HEK293 (cell line): ENCODE measurements at regions not wholly inside any gene's neighbourhood (a gene's known extent, or its start where the extent isn't known, plus 50 kb on each side); places are given as distances from the start of the nearest gene placed in this dataset.

Experiments used
- CTCF ChIA-PET: fragments of 350-600 bp; formaldehyde crosslinking; extraction: SDS; loops from one replicate; lab custom pipeline; 2021; ENCODE audit warnings: antibody characterized with exemption; lab: Yijun Ruan, JAX
- POLR2A ChIA-PET: fragments of 300-600 bp; formaldehyde crosslinking; extraction: SDS; loops from one replicate; lab custom pipeline; 2020; ENCODE audit warnings: antibody characterized with exemption, inconsistent platforms; lab: Yijun Ruan, JAX
- H3K27ac ChIP-seq: fragments of 200-500 bp; sonication (Bioruptor generic); 2 replicates; pipeline ENCODE4 v1.5.1; 2014; ENCODE audit warnings: low read depth, low read length, control low read depth, inconsistent platforms; ENCODE audit errors: extremely low read depth
- H3K36me3 ChIP-seq, 2 experiments: fragments of 200-500 bp in 1 of 2; sonication (Bioruptor generic) in 1 of 2; 1 replicate in 1 of 2; 2 replicates in 1 of 2; pipeline ENCODE4 v1.5.1; 2014 to 2017; ENCODE audit warnings: inconsistent platforms in 2 of 2, low read length in 2 of 2; ENCODE audit not compliant: control insufficient read depth in 2 of 2, insufficient read depth in 1 of 2
- H3K4me1 ChIP-seq: fragments of 200-500 bp; sonication (Bioruptor generic); 2 replicates; pipeline ENCODE4 v1.5.1; 2014; ENCODE audit warnings: mild to moderate bottlenecking, low read length, inconsistent platforms; ENCODE audit not compliant: control insufficient read depth, insufficient read depth
- H3K4me3 ChIP-seq: 2 replicates; pipeline ENCODE4 v1.5.1; 2011; ENCODE audit warnings: low read depth, mild to moderate bottlenecking, control low read depth, low read length, moderate library complexity
- H3K9me3 ChIP-seq: fragments of 200-500 bp; sonication (Bioruptor generic); 2 replicates; pipeline ENCODE4 v1.5.1; 2014; ENCODE audit warnings: low read depth, low read length, inconsistent platforms; ENCODE audit not compliant: control insufficient read depth, insufficient read depth
- INSM2 ChIP-seq: fragments of 450-650 bp; formaldehyde crosslinking; IDR thresholded peaks from 2 replicates; pipeline ENCODE4 v1.5.1; 2016; ENCODE audit warnings: missing biosample characterization, missing genetic modification characterization
- OVOL3 ChIP-seq: fragments of 450-650 bp; formaldehyde crosslinking; IDR thresholded peaks from 2 replicates; pipeline ENCODE4 v1.5.1; 2016; ENCODE audit warnings: missing biosample characterization, missing genetic modification characterization
- PATZ1 ChIP-seq: fragments of 450-650 bp; formaldehyde crosslinking; IDR thresholded peaks from 2 replicates; pipeline ENCODE4 v1.5.1; 2016; ENCODE audit warnings: missing biosample characterization, missing genetic modification characterization
- RBAK ChIP-seq: fragments of 450-650 bp; formaldehyde crosslinking; IDR thresholded peaks from 2 replicates; pipeline ENCODE4 v1.5.1; 2016; ENCODE audit warnings: missing biosample characterization, missing genetic modification characterization
- REST ChIP-seq: fragments of 450-650 bp; formaldehyde crosslinking; IDR thresholded peaks from 2 replicates; pipeline ENCODE4 v1.5.1; 2016; ENCODE audit warnings: missing biosample characterization, missing genetic modification characterization
- ZBTB11 ChIP-seq: fragments of 450-650 bp; formaldehyde crosslinking; conservative IDR thresholded peaks from 2 replicates; pipeline ENCODE4 v1.5.1; 2016; ENCODE audit warnings: low read depth, missing biosample characterization, missing genetic modification characterization
- ZBTB20 ChIP-seq: fragments of 450-650 bp; formaldehyde crosslinking; IDR thresholded peaks from 2 replicates; pipeline ENCODE4 v1.5.1; 2016; ENCODE audit warnings: missing biosample characterization, missing genetic modification characterization
- ZNF114 ChIP-seq: fragments of 450-650 bp; formaldehyde crosslinking; IDR thresholded peaks from 2 replicates; pipeline ENCODE4 v1.5.0; 2017; ENCODE audit warnings: missing biosample characterization, missing genetic modification characterization
- ZNF133 ChIP-seq: fragments of 450-650 bp; formaldehyde crosslinking; IDR thresholded peaks from 2 replicates; pipeline ENCODE4 v1.5.1; 2016; ENCODE audit warnings: missing biosample characterization, missing genetic modification characterization
- ZNF174 ChIP-seq: fragments of 450-650 bp; formaldehyde crosslinking; IDR thresholded peaks from 2 replicates; pipeline ENCODE4 v1.5.0; 2017; ENCODE audit warnings: missing biosample characterization, mild to moderate bottlenecking, missing genetic modification characterization
- ZNF19 ChIP-seq: fragments of 450-650 bp; formaldehyde crosslinking; IDR thresholded peaks from 2 replicates; pipeline ENCODE4; 2016; ENCODE audit warnings: missing biosample characterization, missing genetic modification characterization, low read depth
- ZNF391 ChIP-seq: fragments of 450-650 bp; formaldehyde crosslinking; IDR thresholded peaks from 2 replicates; pipeline ENCODE4 v1.5.1; 2016; ENCODE audit warnings: low read depth, missing biosample characterization, missing genetic modification characterization, borderline replicate concordance
- ZNF660 ChIP-seq: fragments of 450-650 bp; IDR thresholded peaks from 2 replicates; pipeline ENCODE4 v1.5.1; 2018; ENCODE audit warnings: missing biosample characterization, mild to moderate bottlenecking, missing genetic modification characterization
- TF ChIP-seq, protein P1 (sequence below): IDR thresholded peaks from 2 replicates; pipeline ENCODE4 v1.6.1; 2011; ENCODE audit warnings: mild to moderate bottlenecking, low read depth, low read length, borderline replicate concordance
- TF ChIP-seq, protein P2 (sequence below): fragments of 450-650 bp; formaldehyde crosslinking; IDR thresholded peaks from 2 replicates; pipeline ENCODE4 v1.5.1; 2016; ENCODE audit warnings: missing biosample characterization, missing genetic modification characterization
- TF ChIP-seq, protein P3 (sequence below): fragments of 450-650 bp; formaldehyde crosslinking; IDR thresholded peaks from 2 replicates; pipeline ENCODE4 v1.5.1; 2016; ENCODE audit warnings: missing biosample characterization, missing genetic modification characterization

DNA sequence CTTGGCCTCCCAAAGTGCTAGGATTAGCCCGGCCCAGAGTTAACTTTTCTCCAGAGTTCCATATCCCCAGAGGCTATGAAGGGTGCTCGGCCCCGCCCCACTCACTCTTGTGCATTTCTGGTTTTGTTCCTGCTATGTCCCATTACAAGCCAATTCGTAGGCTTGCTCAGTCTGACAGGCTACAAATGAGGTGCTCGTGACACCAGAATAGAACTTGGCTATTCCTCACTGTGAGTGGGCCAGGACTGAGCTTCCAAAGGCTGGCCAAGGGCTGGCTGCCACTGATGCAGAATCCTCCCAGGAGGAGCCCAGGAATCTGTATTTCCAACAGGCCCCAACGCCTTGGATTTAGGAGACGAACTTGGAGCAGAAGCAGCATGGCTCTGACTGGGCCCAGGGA lies 282.7 kb upstream of the C2CD4B start:
- 0 out of 2 replicates have a peak, but pooled peaks have one; percentile 33 for TF ChIP-seq ZBTB20 (tag by site-specific recombination)
- TF ChIP-seq, protein P1, sequence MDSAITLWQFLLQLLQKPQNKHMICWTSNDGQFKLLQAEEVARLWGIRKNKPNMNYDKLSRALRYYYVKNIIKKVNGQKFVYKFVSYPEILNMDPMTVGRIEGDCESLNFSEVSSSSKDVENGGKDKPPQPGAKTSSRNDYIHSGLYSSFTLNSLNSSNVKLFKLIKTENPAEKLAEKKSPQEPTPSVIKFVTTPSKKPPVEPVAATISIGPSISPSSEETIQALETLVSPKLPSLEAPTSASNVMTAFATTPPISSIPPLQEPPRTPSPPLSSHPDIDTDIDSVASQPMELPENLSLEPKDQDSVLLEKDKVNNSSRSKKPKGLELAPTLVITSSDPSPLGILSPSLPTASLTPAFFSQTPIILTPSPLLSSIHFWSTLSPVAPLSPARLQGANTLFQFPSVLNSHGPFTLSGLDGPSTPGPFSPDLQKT: no peak
- POLR2A ChIA-PET: no interaction called here
- Histone ChIP-seq H3K27ac (no peak overlapping the region), H3K36me3 (no peaks in the 10 kb centered on the region), H3K9me3 (no peaks in the 10 kb centered on the region), H3K4me3 (no peak overlapping the region), H3K4me1 (no peaks in the 10 kb centered on the region)
- CTCF ChIA-PET: interaction anchor here (0.5 kb wide), 1 partner anchor 202 kb away, joined by 3 read pairs; no protein-coding TSS in a partner anchor

DNA sequence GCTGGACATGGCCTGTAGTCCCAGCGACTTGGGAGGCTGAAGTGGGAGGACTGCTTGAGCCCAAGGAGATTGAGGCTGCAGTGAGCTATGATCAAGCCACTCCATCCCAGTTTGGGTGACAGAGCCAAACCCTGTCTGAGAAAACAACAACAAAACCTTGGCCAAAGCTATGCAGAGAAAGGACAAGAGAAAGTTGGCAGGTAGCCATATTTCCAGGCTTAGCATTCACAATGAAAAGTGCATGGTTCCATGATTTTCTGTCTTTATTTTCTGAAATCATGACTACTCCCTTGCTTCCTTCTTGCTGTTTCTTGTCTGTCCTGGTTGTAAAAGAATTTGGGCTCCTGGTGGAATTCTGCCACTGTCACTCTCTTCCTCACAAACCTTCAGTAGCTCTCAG lies 284.6 kb upstream of the C2CD4B start:
- TF ChIP-seq, protein P2, sequence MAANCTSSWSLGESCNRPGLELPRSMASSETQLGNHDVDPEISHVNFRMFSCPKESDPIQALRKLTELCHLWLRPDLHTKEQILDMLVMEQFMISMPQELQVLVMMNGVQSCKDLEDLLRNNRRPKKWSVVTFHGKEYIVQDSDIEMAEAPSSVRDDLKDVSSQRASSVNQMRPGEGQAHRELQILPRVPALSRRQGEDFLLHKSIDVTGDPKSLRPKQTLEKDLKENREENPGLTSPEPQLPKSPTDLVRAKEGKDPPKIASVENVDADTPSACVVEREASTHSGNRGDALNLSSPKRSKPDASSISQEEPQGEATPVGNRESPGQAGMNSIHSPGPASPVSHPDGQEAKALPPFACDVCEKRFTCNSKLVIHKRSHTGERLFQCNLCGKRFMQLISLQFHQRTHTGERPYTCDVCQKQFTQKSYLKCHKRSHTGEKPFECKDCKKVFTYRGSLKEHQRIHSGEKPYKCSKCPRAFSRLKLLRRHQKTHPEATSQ: no peak
- TF ChIP-seq PATZ1 (no peak), ZNF19 (tag by site-specific recombination) (no peak), RBAK (tag by site-specific recombination) (no peak), OVOL3 (tag by site-specific recombination) (no peak), ZNF174 (tag by site-specific recombination) (no peak), ZNF114 (tag by site-specific recombination) (no peak), ZNF391 (tag by site-specific recombination) (no peak), ZNF660 (tag by site-specific recombination) (no peak), INSM2 (tag by site-specific recombination) (no peak)
- TF ChIP-seq, protein P3, sequence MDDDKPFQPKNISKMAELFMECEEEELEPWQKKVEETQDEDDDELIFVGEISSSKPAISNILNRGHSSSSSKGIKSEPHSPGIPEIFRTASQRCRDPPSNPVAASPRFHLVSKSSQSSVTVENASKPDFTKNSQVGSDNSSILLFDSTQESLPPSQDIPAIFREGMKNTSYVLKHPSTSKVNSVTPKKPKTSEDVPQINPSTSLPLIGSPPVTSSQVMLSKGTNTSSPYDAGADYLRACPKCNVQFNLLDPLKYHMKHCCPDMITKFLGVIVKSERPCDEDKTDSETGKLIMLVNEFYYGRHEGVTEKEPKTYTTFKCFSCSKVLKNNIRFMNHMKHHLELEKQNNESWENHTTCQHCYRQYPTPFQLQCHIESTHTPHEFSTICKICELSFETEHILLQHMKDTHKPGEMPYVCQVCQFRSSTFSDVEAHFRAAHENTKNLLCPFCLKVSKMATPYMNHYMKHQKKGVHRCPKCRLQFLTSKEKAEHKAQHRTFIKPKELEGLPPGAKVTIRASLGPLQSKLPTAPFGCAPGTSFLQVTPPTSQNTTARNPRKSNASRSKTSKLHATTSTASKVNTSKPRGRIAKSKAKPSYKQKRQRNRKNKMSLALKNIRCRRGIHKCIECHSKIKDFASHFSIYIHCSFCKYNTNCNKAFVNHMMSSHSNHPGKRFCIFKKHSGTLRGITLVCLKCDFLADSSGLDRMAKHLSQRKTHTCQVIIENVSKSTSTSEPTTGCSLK (tag by site-specific recombination): no peak
- Histone ChIP-seq H3K9me3 (no peaks in the 10 kb centered on the region), H3K4me1 (no peaks in the 10 kb centered on the region), H3K27ac (no peak overlapping the region), H3K36me3 (no peaks in the 10 kb centered on the region), H3K4me3 (no peak overlapping the region)
- ChIA-PET POLR2A (no interaction called here), CTCF (no interaction called here)

DNA sequence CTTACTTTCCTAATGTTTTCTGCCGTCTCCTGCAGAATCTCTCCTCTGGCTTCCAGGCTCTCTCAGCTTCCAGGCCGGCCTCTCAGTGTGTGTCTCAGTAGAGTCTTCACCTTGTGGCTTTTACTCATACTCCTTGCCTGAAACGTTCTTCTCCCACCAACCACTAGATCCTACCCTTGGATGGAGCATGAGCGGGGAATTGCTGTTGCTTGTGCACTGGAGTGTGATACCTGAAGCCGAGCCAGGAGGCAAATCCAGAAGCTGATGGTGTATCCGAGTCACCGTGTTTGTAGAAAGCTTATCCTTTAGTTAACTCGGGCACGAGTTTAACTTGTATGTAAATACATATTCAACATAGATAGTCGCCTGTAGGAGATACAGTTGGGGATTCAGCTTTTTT lies 285.0 kb upstream of the C2CD4B start:
- Histone ChIP-seq H3K27ac (no peak overlapping the region), H3K36me3 (no peaks in the 10 kb centered on the region), H3K4me3 (no peak overlapping the region), H3K9me3 (no peaks in the 10 kb centered on the region), H3K4me1 (no peaks in the 10 kb centered on the region)
- POLR2A ChIA-PET: no interaction called here
- CTCF ChIA-PET: no interaction called here
- TF ChIP-seq ZNF133 (tag by site-specific recombination): no peak
- no peak for TF ChIP-seq ZBTB11 (tag by site-specific recombination)
- TF ChIP-seq REST (tag by site-specific recombination): no peak
